CD14-positive monocyte (primary cell): ENCODE measurements at regions not wholly inside any gene's neighbourhood (a gene's known extent, or its start where the extent isn't known, plus 50 kb on each side); places are given as distances from the start of the nearest gene placed in this dataset.

Experiments used
- DNase-seq, 3 donors: peaks; one replicate each; pipeline ENCODE4 v3.0.0-alpha.2; 2011 to 2022
- H2AFZ ChIP-seq: 2 replicates; pipeline ENCODE4 v1.6.0; 2012; ENCODE audit warnings: mild to moderate bottlenecking, low read depth, low read length, inconsistent platforms; ENCODE audit not compliant: insufficient read depth, poor library complexity, severe bottlenecking
- H3K27ac ChIP-seq, 2 donors: 1 replicate in 1 of 2; 2 replicates in 1 of 2; pipeline ENCODE4 v1.5.1; 2012 to 2013; ENCODE audit warnings: low read length in 2 of 2, control low read depth in 1 of 2, inconsistent platforms in 1 of 2, low read depth in 1 of 2, mild to moderate bottlenecking in 1 of 2
- H3K27me3 ChIP-seq, 2 donors: one replicate each; pipeline versions ENCODE4 v1.6.0 to v1.6.1; 2011 to 2013; ENCODE audit warnings: low read length in 2 of 2; ENCODE audit not compliant: control insufficient read depth in 2 of 2, insufficient read depth in 2 of 2
- H3K36me3 ChIP-seq, 2 donors: replicated peaks in 1 of 2; 1 replicate in 1 of 2; 2 replicates in 1 of 2; pipeline versions ENCODE4 v1.5.1 to v1.6.1; 2012 to 2013; ENCODE audit warnings: low read length in 2 of 2, control low read depth in 1 of 2, inconsistent platforms in 1 of 2, mild to moderate bottlenecking in 1 of 2; ENCODE audit not compliant: insufficient read depth in 2 of 2, control insufficient read depth in 1 of 2
- H3K4me1 ChIP-seq, 2 donors: 1 replicate in 1 of 2; 2 replicates in 1 of 2; pipeline versions ENCODE4 v1.5.1 to v1.6.1; 2012 to 2013; ENCODE audit warnings: low read length in 2 of 2, control low read depth in 1 of 2, inconsistent platforms in 1 of 2, mild to moderate bottlenecking in 1 of 2, moderate library complexity in 1 of 2; ENCODE audit not compliant: insufficient read depth in 2 of 2, control insufficient read depth in 1 of 2
- H3K4me2 ChIP-seq: replicated peaks from 2 replicates; pipeline ENCODE3; 2012; ENCODE audit warnings: low read length, moderate library complexity, mild to moderate bottlenecking; ENCODE audit not compliant: poor library complexity, severe bottlenecking; ENCODE audit errors: extremely low read depth
- H3K4me3 ChIP-seq, 3 experiments: fragments of 200-600 bp in 1 of 3; sonication (generic) in 1 of 3; replicated peaks in 1 of 3; 1 replicate in 2 of 3; 2 replicates in 1 of 3; pipeline ENCODE4 v1.5.1; 2011 to 2013; ENCODE audit warnings: low read length in 3 of 3, mild to moderate bottlenecking in 3 of 3, control low read depth in 2 of 3, low read depth in 2 of 3, inconsistent platforms in 1 of 3, moderate library complexity in 1 of 3
- H3K79me2 ChIP-seq: 2 replicates; pipeline ENCODE4 v1.6.0; 2012; ENCODE audit warnings: mild to moderate bottlenecking, control low read depth, inconsistent platforms, low read length, moderate library complexity; ENCODE audit not compliant: insufficient read depth
- H3K9ac ChIP-seq: 2 replicates; pipeline ENCODE4 v1.6.0; 2017; ENCODE audit warnings: low read length, mild to moderate bottlenecking; ENCODE audit not compliant: insufficient read depth, poor library complexity, severe bottlenecking
- H3K9me3 ChIP-seq, 2 donors: replicated peaks in 1 of 2; 1 replicate in 1 of 2; 2 replicates in 1 of 2; pipeline versions ENCODE4 v1.5.1 to v1.6.1; 2012 to 2013; ENCODE audit warnings: low read length in 2 of 2, control low read depth in 1 of 2; ENCODE audit not compliant: control insufficient read depth in 1 of 2, insufficient read depth in 1 of 2
- H4K20me1 ChIP-seq: 2 replicates; pipeline ENCODE4 v1.6.0; 2012; ENCODE audit warnings: mild to moderate bottlenecking, low read length, control low read depth, moderate library complexity; ENCODE audit not compliant: insufficient read depth
- H3K27ac Mint-ChIP-seq, 7 donors: one replicate each; pipeline ENCODE4 v1.8.0; 2020; ENCODE audit warnings: mild to moderate bottlenecking in 7 of 7, mixed read lengths in 7 of 7, moderate library complexity in 6 of 7, inconsistent platforms in 2 of 7
- H3K27me3 Mint-ChIP-seq, 3 donors: one replicate each; pipeline ENCODE4 v1.8.0; 2021 to 2022; ENCODE audit warnings: low read depth in 3 of 3, mild to moderate bottlenecking in 3 of 3, mixed read lengths in 3 of 3, moderate library complexity in 3 of 3, inconsistent platforms in 1 of 3
- H3K36me3 Mint-ChIP-seq, 2 donors: one replicate each; pipeline ENCODE4 v1.8.0; 2020; ENCODE audit warnings: mixed read lengths in 2 of 2, inconsistent platforms in 1 of 2, mild to moderate bottlenecking in 1 of 2
- H3K4me1 Mint-ChIP-seq: one replicate; pipeline ENCODE4 v1.8.0; 2020; ENCODE audit warnings: mild to moderate bottlenecking, mixed read lengths
- H3K4me3 Mint-ChIP-seq, 2 donors: one replicate each; pipeline ENCODE4 v1.8.0; 2020; ENCODE audit warnings: mild to moderate bottlenecking in 2 of 2, mixed read lengths in 2 of 2, moderate library complexity in 1 of 2
- H3K9me3 Mint-ChIP-seq, 7 donors: one replicate each; pipeline ENCODE4 v1.8.0; 2020 to 2022; ENCODE audit warnings: mixed read lengths in 7 of 7, mild to moderate bottlenecking in 6 of 7, moderate library complexity in 6 of 7, inconsistent platforms in 2 of 7
- CTCF ChIP-seq: fragments of 200-600 bp; IDR thresholded peaks from one replicate; pipeline ENCODE4 v1.8.0; 2022; ENCODE audit warnings: antibody characterized with exemption, mild to moderate bottlenecking
- WGBS: methylation state at CpG from one replicate; pipeline ENCODE4 v1.1.5; 2013; ENCODE audit warnings: missing lambda C conversion rate; ENCODE audit not compliant: insufficient coverage; 5-methylcytosine and 5-hydroxymethylcytosine counted together
- intact Hi-C, 2 donors: fragments of 100-400 bp; cut with micrococcal nuclease; formaldehyde crosslinking; loops; one replicate each; pipeline versions ENCODE4 v1.15.0 to v1.15.1; 2023

DNA sequence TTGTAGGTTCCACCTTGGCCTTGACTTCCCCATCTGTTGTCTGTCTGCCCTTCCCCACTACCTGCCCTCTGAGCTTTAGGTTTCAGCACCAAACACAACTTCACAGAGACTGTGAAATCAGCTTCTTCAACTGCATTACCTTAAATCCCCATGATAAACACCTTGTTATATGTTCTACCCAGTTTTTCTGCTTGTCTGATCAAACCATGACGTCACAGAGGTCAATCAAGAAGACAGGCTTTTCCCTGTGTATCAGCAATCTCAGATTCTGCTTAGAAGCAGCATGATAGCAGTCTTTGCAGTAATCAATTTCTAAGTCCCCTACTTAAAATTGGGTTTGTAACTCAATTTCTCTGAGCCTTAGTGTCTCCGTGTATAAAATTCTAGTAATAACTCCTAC is 175.0 kb downstream of the PLK2 start:
- DNase-seq: no peak
- Histone ChIP-seq H3K4me2 (no peak overlapping the region), H3K9ac (no peak overlapping the region), H3K9me3 (peaks cover 0 to 4% of the 10 kb centered on the region in 2 donors), H3K4me1 (no peaks in the 10 kb centered on the region), H4K20me1 (no peaks in the 10 kb centered on the region), H3K36me3 (no peaks in the 10 kb centered on the region), H3K27me3 (no peaks in the 10 kb centered on the region), H3K79me2 (no peaks in the 10 kb centered on the region), H2AFZ (no peak overlapping the region), H3K4me3 (no peak overlapping the region), H3K27ac (no peak overlapping the region)
- 100% methylated on average over 1 of the region's 2 CpGs for WGBS
- H3K27ac Mint-ChIP-seq: no peak overlapping the region
- no peaks in the 10 kb centered on the region for H3K36me3 Mint-ChIP-seq
- no peaks in the 10 kb centered on the region for H3K4me1 Mint-ChIP-seq
- no peak overlapping the region for H3K4me3 Mint-ChIP-seq
- peaks cover 0 to 2% (median 0%) of the 10 kb centered on the region in 3 donors for H3K27me3 Mint-ChIP-seq
- peaks cover 0 to 8% (median 3%) of the 10 kb centered on the region in 7 donors for H3K9me3 Mint-ChIP-seq
- TF ChIP-seq CTCF: no peak
- intact Hi-C loops: no loop called here

DNA sequence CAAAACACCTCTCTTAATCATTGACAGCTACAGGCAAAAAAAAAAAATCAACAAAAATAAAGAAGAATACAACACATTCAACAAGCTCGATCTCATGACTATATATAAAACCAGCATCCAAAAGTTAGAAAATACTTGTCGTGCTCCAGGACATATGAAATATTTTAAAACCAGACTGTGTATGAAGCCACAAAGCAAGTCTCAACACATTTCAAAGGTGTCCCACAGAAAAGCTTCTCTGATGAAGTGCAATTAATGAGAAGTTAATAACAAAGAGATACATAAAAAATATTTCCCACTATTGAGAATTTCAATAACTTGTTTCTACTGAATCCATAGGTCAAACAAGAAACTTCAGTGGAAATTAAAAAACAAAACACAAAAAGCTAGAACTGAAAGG is 178.7 kb downstream of the PLK2 start:
- Mint-ChIP-seq H3K4me3 (no peak overlapping the region), H3K27ac (no peak overlapping the region), H3K36me3 (no peaks in the 10 kb centered on the region), H3K4me1 (peaks cover 2% of the 10 kb centered on the region), H3K27me3 (peaks cover 0 to 2% (median 2%) of the 10 kb centered on the region in 3 donors), H3K9me3 (peaks cover 0 to 4% (median 2%) of the 10 kb centered on the region in 7 donors)
- H3K4me1 ChIP-seq: no peaks in the 10 kb centered on the region
- H3K27me3 ChIP-seq: no peaks in the 10 kb centered on the region
- DNase-seq: no peak
- H3K79me2 ChIP-seq: no peaks in the 10 kb centered on the region
- no peaks in the 10 kb centered on the region for H3K36me3 ChIP-seq
- no peak overlapping the region for H3K27ac ChIP-seq
- H3K9me3 ChIP-seq: peaks cover 0 to 4% of the 10 kb centered on the region in 2 donors
- H4K20me1 ChIP-seq: no peaks in the 10 kb centered on the region
- intact Hi-C loops: no loop called here
- no peak overlapping the region for H3K9ac ChIP-seq
- TF ChIP-seq CTCF: no peak
- no peak overlapping the region for H3K4me2 ChIP-seq
- WGBS: 100% methylated on average over 1 of the region's 2 CpGs
- H3K4me3 ChIP-seq: no peak overlapping the region
- H2AFZ ChIP-seq: no peak overlapping the region
